CD14-positive monocyte (primary cell): ENCODE measurements at regions not wholly inside any gene's neighbourhood (a gene's known extent, or its start where the extent isn't known, plus 50 kb on each side); places are given as distances from the start of the nearest gene placed in this dataset.

Experiments
- DNase-seq, 3 donors: peaks; one replicate each; pipeline ENCODE4 v3.0.0-alpha.2; 2011 to 2022
- H2AFZ ChIP-seq: 2 replicates; pipeline ENCODE4 v1.6.0; 2012; ENCODE audit warnings: mild to moderate bottlenecking, low read depth, low read length, inconsistent platforms; ENCODE audit not compliant: insufficient read depth, poor library complexity, severe bottlenecking
- H3K27ac ChIP-seq, 2 donors: 1 replicate in 1 of 2; 2 replicates in 1 of 2; pipeline ENCODE4 v1.5.1; 2012 to 2013; ENCODE audit warnings: low read length in 2 of 2, control low read depth in 1 of 2, inconsistent platforms in 1 of 2, low read depth in 1 of 2, mild to moderate bottlenecking in 1 of 2
- H3K27me3 ChIP-seq, 2 donors: one replicate each; pipeline versions ENCODE4 v1.6.0 to v1.6.1; 2011 to 2013; ENCODE audit warnings: low read length in 2 of 2; ENCODE audit not compliant: control insufficient read depth in 2 of 2, insufficient read depth in 2 of 2
- H3K36me3 ChIP-seq, 2 donors: replicated peaks in 1 of 2; 1 replicate in 1 of 2; 2 replicates in 1 of 2; pipeline versions ENCODE4 v1.5.1 to v1.6.1; 2012 to 2013; ENCODE audit warnings: low read length in 2 of 2, control low read depth in 1 of 2, inconsistent platforms in 1 of 2, mild to moderate bottlenecking in 1 of 2; ENCODE audit not compliant: insufficient read depth in 2 of 2, control insufficient read depth in 1 of 2
- H3K4me1 ChIP-seq, 2 donors: 1 replicate in 1 of 2; 2 replicates in 1 of 2; pipeline versions ENCODE4 v1.5.1 to v1.6.1; 2012 to 2013; ENCODE audit warnings: low read length in 2 of 2, control low read depth in 1 of 2, inconsistent platforms in 1 of 2, mild to moderate bottlenecking in 1 of 2, moderate library complexity in 1 of 2; ENCODE audit not compliant: insufficient read depth in 2 of 2, control insufficient read depth in 1 of 2
- H3K4me2 ChIP-seq: replicated peaks from 2 replicates; pipeline ENCODE3; 2012; ENCODE audit warnings: low read length, moderate library complexity, mild to moderate bottlenecking; ENCODE audit not compliant: poor library complexity, severe bottlenecking; ENCODE audit errors: extremely low read depth
- H3K4me3 ChIP-seq, 3 experiments: fragments of 200-600 bp in 1 of 3; sonication (generic) in 1 of 3; replicated peaks in 1 of 3; 1 replicate in 2 of 3; 2 replicates in 1 of 3; pipeline ENCODE4 v1.5.1; 2011 to 2013; ENCODE audit warnings: low read length in 3 of 3, mild to moderate bottlenecking in 3 of 3, control low read depth in 2 of 3, low read depth in 2 of 3, inconsistent platforms in 1 of 3, moderate library complexity in 1 of 3
- H3K79me2 ChIP-seq: 2 replicates; pipeline ENCODE4 v1.6.0; 2012; ENCODE audit warnings: mild to moderate bottlenecking, control low read depth, inconsistent platforms, low read length, moderate library complexity; ENCODE audit not compliant: insufficient read depth
- H3K9ac ChIP-seq: 2 replicates; pipeline ENCODE4 v1.6.0; 2017; ENCODE audit warnings: low read length, mild to moderate bottlenecking; ENCODE audit not compliant: insufficient read depth, poor library complexity, severe bottlenecking
- H3K9me3 ChIP-seq, 2 donors: replicated peaks in 1 of 2; 1 replicate in 1 of 2; 2 replicates in 1 of 2; pipeline versions ENCODE4 v1.5.1 to v1.6.1; 2012 to 2013; ENCODE audit warnings: low read length in 2 of 2, control low read depth in 1 of 2; ENCODE audit not compliant: control insufficient read depth in 1 of 2, insufficient read depth in 1 of 2
- H4K20me1 ChIP-seq: 2 replicates; pipeline ENCODE4 v1.6.0; 2012; ENCODE audit warnings: mild to moderate bottlenecking, low read length, control low read depth, moderate library complexity; ENCODE audit not compliant: insufficient read depth
- H3K27ac Mint-ChIP-seq, 7 donors: one replicate each; pipeline ENCODE4 v1.8.0; 2020; ENCODE audit warnings: mild to moderate bottlenecking in 7 of 7, mixed read lengths in 7 of 7, moderate library complexity in 6 of 7, inconsistent platforms in 2 of 7
- H3K27me3 Mint-ChIP-seq, 3 donors: one replicate each; pipeline ENCODE4 v1.8.0; 2021 to 2022; ENCODE audit warnings: low read depth in 3 of 3, mild to moderate bottlenecking in 3 of 3, mixed read lengths in 3 of 3, moderate library complexity in 3 of 3, inconsistent platforms in 1 of 3
- H3K36me3 Mint-ChIP-seq, 2 donors: one replicate each; pipeline ENCODE4 v1.8.0; 2020; ENCODE audit warnings: mixed read lengths in 2 of 2, inconsistent platforms in 1 of 2, mild to moderate bottlenecking in 1 of 2
- H3K4me1 Mint-ChIP-seq: one replicate; pipeline ENCODE4 v1.8.0; 2020; ENCODE audit warnings: mild to moderate bottlenecking, mixed read lengths
- H3K4me3 Mint-ChIP-seq, 2 donors: one replicate each; pipeline ENCODE4 v1.8.0; 2020; ENCODE audit warnings: mild to moderate bottlenecking in 2 of 2, mixed read lengths in 2 of 2, moderate library complexity in 1 of 2
- H3K9me3 Mint-ChIP-seq, 7 donors: one replicate each; pipeline ENCODE4 v1.8.0; 2020 to 2022; ENCODE audit warnings: mixed read lengths in 7 of 7, mild to moderate bottlenecking in 6 of 7, moderate library complexity in 6 of 7, inconsistent platforms in 2 of 7
- WGBS: methylation state at CpG from one replicate; pipeline ENCODE4 v1.1.5; 2013; ENCODE audit warnings: missing lambda C conversion rate; ENCODE audit not compliant: insufficient coverage; 5-methylcytosine and 5-hydroxymethylcytosine counted together
- intact Hi-C, 2 donors: fragments of 100-400 bp; cut with micrococcal nuclease; formaldehyde crosslinking; loops; one replicate each; pipeline versions ENCODE4 v1.15.0 to v1.15.1; 2023
- TF ChIP-seq, protein P1 (sequence below): fragments of 200-600 bp; IDR thresholded peaks from one replicate; pipeline ENCODE4 v1.8.0; 2022; ENCODE audit warnings: antibody characterized with exemption, mild to moderate bottlenecking

DNA sequence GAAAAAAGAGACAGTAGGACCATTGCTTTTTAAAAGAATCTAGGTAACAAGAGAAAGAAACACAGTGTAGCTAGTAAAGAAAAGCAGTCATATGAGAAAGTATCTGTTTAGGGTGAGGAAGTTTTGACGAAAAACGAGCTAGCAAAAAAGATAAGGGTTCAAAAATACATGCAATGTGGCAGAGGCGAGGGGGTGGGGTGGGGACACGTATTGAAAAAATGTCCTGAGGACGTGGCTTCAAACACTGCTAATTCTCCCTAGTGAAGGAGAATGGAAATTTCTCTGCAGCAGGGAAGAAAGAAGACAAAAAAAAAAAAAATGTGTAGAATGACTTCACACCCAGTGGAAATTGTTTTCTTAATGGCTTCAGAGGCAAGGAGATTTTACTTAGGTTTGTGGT lies 856.4 kb upstream of the INTU start:
- Histone ChIP-seq H3K4me2 (no peak overlapping the region), H3K27ac (no peak overlapping the region), H3K4me3 (no peak overlapping the region), H3K9me3 (peaks cover 4 to 5% of the 10 kb centered on the region in 2 donors), H3K79me2 (no peaks in the 10 kb centered on the region), H3K27me3 (no peaks in the 10 kb centered on the region), H2AFZ (no peak overlapping the region), H3K36me3 (no peaks in the 10 kb centered on the region), H4K20me1 (no peaks in the 10 kb centered on the region), H3K4me1 (no peaks in the 10 kb centered on the region), H3K9ac (no peak overlapping the region)
- no CpG with 5 or more reads among the region's 5 CpGs for WGBS
- Mint-ChIP-seq H3K27ac (no peak overlapping the region), H3K4me3 (no peak overlapping the region), H3K27me3 (no peaks in the 10 kb centered on the region), H3K9me3 (peaks cover 0 to 12% (median 3%) of the 10 kb centered on the region in 7 donors), H3K36me3 (no peaks in the 10 kb centered on the region), H3K4me1 (no peaks in the 10 kb centered on the region)
- TF ChIP-seq, protein P1, sequence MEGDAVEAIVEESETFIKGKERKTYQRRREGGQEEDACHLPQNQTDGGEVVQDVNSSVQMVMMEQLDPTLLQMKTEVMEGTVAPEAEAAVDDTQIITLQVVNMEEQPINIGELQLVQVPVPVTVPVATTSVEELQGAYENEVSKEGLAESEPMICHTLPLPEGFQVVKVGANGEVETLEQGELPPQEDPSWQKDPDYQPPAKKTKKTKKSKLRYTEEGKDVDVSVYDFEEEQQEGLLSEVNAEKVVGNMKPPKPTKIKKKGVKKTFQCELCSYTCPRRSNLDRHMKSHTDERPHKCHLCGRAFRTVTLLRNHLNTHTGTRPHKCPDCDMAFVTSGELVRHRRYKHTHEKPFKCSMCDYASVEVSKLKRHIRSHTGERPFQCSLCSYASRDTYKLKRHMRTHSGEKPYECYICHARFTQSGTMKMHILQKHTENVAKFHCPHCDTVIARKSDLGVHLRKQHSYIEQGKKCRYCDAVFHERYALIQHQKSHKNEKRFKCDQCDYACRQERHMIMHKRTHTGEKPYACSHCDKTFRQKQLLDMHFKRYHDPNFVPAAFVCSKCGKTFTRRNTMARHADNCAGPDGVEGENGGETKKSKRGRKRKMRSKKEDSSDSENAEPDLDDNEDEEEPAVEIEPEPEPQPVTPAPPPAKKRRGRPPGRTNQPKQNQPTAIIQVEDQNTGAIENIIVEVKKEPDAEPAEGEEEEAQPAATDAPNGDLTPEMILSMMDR: no peak
- intact Hi-C loops: no loop called here
- DNase-seq: no peak

DNA sequence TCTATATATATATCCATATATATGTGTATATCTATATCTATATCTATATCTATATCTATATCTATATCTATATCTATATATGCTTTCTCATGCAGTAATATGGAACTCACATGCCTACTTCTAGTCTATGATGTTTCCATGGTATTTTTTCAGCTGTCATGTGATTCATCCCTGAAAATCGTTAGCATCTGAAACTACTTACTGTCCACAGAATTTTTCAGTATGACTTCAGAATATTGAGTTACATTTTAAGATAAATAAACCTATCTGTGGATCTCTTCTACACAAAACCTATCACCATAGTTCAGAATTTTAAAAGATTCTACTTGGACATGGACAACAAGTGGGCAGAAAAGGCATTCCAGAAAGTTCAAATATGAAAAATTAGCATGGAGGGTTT lies 855.1 kb upstream of the INTU start:
- DNase-seq: no peak
- Histone ChIP-seq H2AFZ (no peak overlapping the region), H3K4me3 (no peak overlapping the region), H3K36me3 (no peaks in the 10 kb centered on the region), H3K27ac (no peak overlapping the region), H4K20me1 (no peaks in the 10 kb centered on the region), H3K9me3 (peaks cover 4 to 5% of the 10 kb centered on the region in 2 donors), H3K4me1 (no peaks in the 10 kb centered on the region), H3K9ac (no peak overlapping the region), H3K4me2 (no peak overlapping the region), H3K27me3 (no peaks in the 10 kb centered on the region), H3K79me2 (no peaks in the 10 kb centered on the region)
- whole genome bisulfite sequencing: no CpG with 5 or more reads among the region's 1 CpG
- Mint-ChIP-seq H3K4me1 (no peaks in the 10 kb centered on the region), H3K36me3 (no peaks in the 10 kb centered on the region), H3K27ac (no peak overlapping the region), H3K4me3 (no peak overlapping the region), H3K27me3 (no peaks in the 10 kb centered on the region), H3K9me3 (peaks cover 0 to 6% (median 0%) of the 10 kb centered on the region in 7 donors)
- TF ChIP-seq, protein P1: no peak
- intact Hi-C loops: no loop called here
